ENCODE measurements at regions not wholly inside any gene's neighbourhood (a gene's known extent, or its start where the extent isn't known, plus 50 kb on each side); places are given as distances from the start of the nearest gene placed in this dataset.

DNA sequence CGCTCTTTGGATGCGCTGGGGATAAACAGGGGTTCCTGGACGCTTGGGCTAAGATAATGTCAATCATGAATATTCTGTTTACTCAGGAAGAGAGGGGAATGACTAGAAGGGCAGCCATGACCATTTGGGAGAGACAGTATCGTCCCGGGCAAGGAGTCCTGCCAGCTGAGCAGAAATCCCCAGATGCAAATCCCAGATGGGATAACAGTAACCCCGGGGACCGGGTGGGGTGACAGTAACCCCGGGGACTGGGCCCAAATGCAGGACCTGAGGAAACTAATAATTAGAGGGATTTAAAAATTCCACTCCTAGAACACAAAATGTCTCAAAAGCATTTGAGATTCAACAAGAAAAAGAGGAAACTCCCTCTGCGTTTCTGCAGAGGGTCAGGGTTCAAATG, 189.0 kb upstream of the PPP1R26 start:
- no peaks in the 10 kb centered on the region for H4K20me1 ChIP-seq (ENCODE audit: insufficient read depth, poor library complexity, severe bottlenecking)
- H3K27ac ChIP-seq: no peak overlapping the region
- no peak overlapping the region for H3K4me2 ChIP-seq
- H3K79me2 ChIP-seq: no peaks in the 10 kb centered on the region
- 90% methylated on average over 9 of the region's 9 CpGs for WGBS (ENCODE audit: low lambda C conversion rate, missing lambda C conversion rate)
- no peak for DNase-seq (ENCODE audit: low spot score)
- H3K4me1 ChIP-seq (ENCODE audit: insufficient read depth): no peaks in the 10 kb centered on the region
- H3K9me3 ChIP-seq (ENCODE audit: low read depth): no peaks in the 10 kb centered on the region
- H3K4me3 ChIP-seq: no peak overlapping the region
- no peaks in the 10 kb centered on the region for H3K9me2 ChIP-seq (replicated peaks; ENCODE audit: insufficient read depth)
- no peaks in the 10 kb centered on the region for H3K36me3 ChIP-seq (replicated peaks; ENCODE audit: insufficient read depth, low read depth)
- TF ChIP-seq EZH2 (IDR thresholded peaks at IDR 0.05; ENCODE audit: borderline replicate concordance) (no peak), EZH2phosphoT487 (IDR thresholded peaks at IDR 0.05; ENCODE audit: low read depth, severe bottlenecking, unreplicated experiment) (no peak)
- TF ChIP-seq, protein P1, sequence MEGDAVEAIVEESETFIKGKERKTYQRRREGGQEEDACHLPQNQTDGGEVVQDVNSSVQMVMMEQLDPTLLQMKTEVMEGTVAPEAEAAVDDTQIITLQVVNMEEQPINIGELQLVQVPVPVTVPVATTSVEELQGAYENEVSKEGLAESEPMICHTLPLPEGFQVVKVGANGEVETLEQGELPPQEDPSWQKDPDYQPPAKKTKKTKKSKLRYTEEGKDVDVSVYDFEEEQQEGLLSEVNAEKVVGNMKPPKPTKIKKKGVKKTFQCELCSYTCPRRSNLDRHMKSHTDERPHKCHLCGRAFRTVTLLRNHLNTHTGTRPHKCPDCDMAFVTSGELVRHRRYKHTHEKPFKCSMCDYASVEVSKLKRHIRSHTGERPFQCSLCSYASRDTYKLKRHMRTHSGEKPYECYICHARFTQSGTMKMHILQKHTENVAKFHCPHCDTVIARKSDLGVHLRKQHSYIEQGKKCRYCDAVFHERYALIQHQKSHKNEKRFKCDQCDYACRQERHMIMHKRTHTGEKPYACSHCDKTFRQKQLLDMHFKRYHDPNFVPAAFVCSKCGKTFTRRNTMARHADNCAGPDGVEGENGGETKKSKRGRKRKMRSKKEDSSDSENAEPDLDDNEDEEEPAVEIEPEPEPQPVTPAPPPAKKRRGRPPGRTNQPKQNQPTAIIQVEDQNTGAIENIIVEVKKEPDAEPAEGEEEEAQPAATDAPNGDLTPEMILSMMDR (IDR thresholded peaks at IDR 0.05; ENCODE audit: poor library complexity): no peak
- H2AFZ ChIP-seq: no peak overlapping the region
- peaks cover 5% of the 10 kb centered on the region for H3K27me3 ChIP-seq

DNA sequence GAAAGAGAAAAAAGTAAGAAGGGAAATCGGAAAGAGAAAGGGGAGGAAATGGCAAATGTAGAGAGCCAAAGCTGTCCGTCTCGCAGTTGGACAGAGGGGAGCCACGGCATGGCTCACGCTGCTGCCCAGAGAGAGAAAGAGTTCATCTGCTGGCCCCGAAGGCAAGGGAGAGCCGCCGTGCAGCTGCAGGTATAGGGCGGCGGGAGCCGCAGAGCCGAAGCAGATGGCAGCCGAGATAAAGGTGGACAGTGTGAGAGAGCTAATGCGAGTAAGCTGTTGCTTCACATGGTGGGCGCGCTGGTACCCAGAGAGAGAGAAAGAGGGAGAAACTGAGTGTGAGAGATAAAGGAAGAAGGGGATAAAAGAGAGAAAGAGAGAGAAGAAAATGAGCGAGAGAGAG, 188.4 kb upstream of the PPP1R26 start:
- Histone ChIP-seq H3K79me2 (no peaks in the 10 kb centered on the region), H3K4me2 (no peak overlapping the region), H3K27me3 (peaks cover 5% of the 10 kb centered on the region), H3K9me2 (replicated peaks; ENCODE audit: insufficient read depth) (no peaks in the 10 kb centered on the region), H3K4me3 (no peak overlapping the region), H3K9me3 (ENCODE audit: low read depth) (no peaks in the 10 kb centered on the region), H3K36me3 (replicated peaks; ENCODE audit: insufficient read depth, low read depth) (no peaks in the 10 kb centered on the region), H4K20me1 (ENCODE audit: insufficient read depth, poor library complexity, severe bottlenecking) (no peaks in the 10 kb centered on the region), H3K4me1 (ENCODE audit: insufficient read depth) (no peaks in the 10 kb centered on the region), H3K27ac (no peak overlapping the region), H2AFZ (no peak overlapping the region)
- no peak for DNase-seq (ENCODE audit: low spot score)
- no peak for TF ChIP-seq EZH2phosphoT487 (IDR thresholded peaks at IDR 0.05; ENCODE audit: low read depth, severe bottlenecking, unreplicated experiment)
- 57% methylated on average over 17 of the region's 17 CpGs for WGBS (ENCODE audit: low lambda C conversion rate, missing lambda C conversion rate)

DNA sequence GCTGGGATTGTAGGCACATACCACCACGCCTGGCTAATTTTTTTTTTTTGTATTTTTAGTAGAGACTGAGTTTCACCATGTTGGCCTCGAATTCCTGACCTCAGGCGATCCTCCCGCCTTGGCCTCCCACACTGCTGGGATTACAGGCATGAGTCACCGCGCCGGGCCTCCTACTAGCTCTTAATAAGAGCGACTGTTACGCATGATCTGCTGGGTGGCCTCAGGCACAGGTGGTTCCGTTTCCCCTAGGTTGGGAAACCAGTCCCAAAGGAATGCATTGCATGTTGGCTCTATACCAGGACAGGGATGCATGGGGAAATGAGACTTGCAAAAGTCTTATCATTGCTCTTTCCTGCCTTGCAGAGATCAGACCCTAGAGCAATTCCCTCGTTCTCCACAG, 184.7 kb upstream of the PPP1R26 start:
- Histone ChIP-seq H3K4me2 (no peak overlapping the region), H3K9me2 (replicated peaks; ENCODE audit: insufficient read depth) (no peaks in the 10 kb centered on the region), H4K20me1 (ENCODE audit: insufficient read depth, poor library complexity, severe bottlenecking) (no peaks in the 10 kb centered on the region), H3K36me3 (replicated peaks; ENCODE audit: insufficient read depth, low read depth) (no peaks in the 10 kb centered on the region), H3K9me3 (ENCODE audit: low read depth) (no peaks in the 10 kb centered on the region), H3K79me2 (no peaks in the 10 kb centered on the region), H3K4me1 (ENCODE audit: insufficient read depth) (no peaks in the 10 kb centered on the region), H3K4me3 (no peak overlapping the region), H3K27me3 (peaks cover 5% of the 10 kb centered on the region), H2AFZ (no peak overlapping the region), H3K27ac (no peak overlapping the region)
- 86% methylated on average over 11 of the region's 11 CpGs for WGBS (ENCODE audit: low lambda C conversion rate, missing lambda C conversion rate)
- TF ChIP-seq EZH2phosphoT487 (IDR thresholded peaks at IDR 0.05; ENCODE audit: low read depth, severe bottlenecking, unreplicated experiment) (no peak), EZH2 (IDR thresholded peaks at IDR 0.05; ENCODE audit: borderline replicate concordance) (no peak)
- TF ChIP-seq, protein P1 (IDR thresholded peaks at IDR 0.05; ENCODE audit: poor library complexity): no peak
- no peak for DNase-seq (ENCODE audit: low spot score)

DNA sequence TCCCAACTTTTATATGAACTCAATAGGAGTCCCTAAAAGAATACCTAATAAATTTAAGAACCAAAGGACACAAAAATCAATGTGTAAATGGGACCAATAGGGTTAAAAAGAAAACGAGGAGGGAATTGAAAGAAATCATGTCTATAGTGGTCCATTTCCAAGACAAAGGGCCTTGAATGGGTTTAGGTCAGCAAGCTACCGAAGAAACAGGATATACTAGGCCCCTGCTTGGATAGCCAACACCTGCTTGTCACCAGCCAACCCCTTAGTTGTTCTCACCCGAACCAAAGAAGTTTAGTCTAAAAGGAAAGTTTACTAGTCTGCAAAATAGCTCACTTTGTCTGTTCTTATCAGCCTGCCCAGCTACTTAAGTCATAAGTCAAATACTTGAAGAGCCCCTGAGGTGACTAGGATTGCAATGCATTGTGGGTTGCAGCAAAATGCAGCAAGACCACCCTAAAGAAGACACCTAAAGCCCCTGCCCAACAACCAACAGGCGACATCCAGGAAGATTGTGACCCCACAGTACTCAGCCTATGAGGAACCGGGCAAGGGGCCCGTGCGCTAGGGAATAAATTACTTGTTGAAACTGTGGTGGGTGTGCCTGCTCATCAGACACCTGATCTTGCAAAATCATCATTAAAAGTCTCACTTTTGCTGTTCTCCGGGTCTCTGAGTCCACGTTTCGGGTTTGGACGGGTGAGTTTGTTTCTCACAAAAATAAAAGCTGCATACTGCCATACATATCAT, 183.9 kb upstream of the PPP1R26 start:
- Histone ChIP-seq H2AFZ (no peak overlapping the region), H3K27me3 (peaks cover 8% of the 10 kb centered on the region), H3K4me2 (no peak overlapping the region), H3K79me2 (no peaks in the 10 kb centered on the region), H3K4me3 (no peak overlapping the region), H3K36me3 (replicated peaks; ENCODE audit: insufficient read depth, low read depth) (no peaks in the 10 kb centered on the region), H4K20me1 (ENCODE audit: insufficient read depth, poor library complexity, severe bottlenecking) (no peaks in the 10 kb centered on the region), H3K4me1 (ENCODE audit: insufficient read depth) (no peaks in the 10 kb centered on the region), H3K9me3 (ENCODE audit: low read depth) (no peaks in the 10 kb centered on the region), H3K9me2 (replicated peaks; ENCODE audit: insufficient read depth) (no peaks in the 10 kb centered on the region), H3K27ac (no peak overlapping the region)
- TF ChIP-seq EZH2phosphoT487 (IDR thresholded peaks at IDR 0.05; ENCODE audit: low read depth, severe bottlenecking, unreplicated experiment) (no peak), EZH2 (IDR thresholded peaks at IDR 0.05; ENCODE audit: borderline replicate concordance) (no peak)
- TF ChIP-seq, protein P1 (IDR thresholded peaks at IDR 0.05; ENCODE audit: poor library complexity): no peak
- no peak for DNase-seq (ENCODE audit: low spot score)
- WGBS (ENCODE audit: low lambda C conversion rate, missing lambda C conversion rate): 67% methylated on average over 11 of the region's 11 CpGs
